Globus pallidus (tissue), 1 donor: ENCODE measurements at regions not wholly inside any gene's neighbourhood (a gene's known extent, or its start where the extent isn't known, plus 50 kb on each side); places are given as distances from the start of the nearest gene placed in this dataset.

Source experiments
- DNase-seq: peaks from one replicate; pipeline ENCODE4 v3.0.0-alpha.2; 2015; ENCODE audit warnings: low spot score

DNA sequence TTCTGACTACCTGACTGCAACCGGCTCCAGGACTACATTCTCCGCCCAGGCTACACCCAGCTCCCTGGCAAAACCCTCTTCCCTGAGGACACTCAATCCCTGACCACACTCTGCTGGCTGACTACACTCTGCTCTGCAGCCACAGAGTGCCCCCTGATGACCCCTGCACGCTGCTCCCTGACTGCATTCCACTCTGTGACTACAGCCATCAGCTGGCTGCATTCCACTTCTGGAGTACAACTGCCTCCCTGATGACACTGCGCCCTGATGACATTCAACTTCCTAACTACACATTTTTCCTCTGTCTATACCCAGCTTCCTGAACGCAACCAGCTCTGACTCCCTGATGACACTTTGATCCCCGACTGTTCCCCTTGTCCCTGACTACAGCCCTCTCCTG lies 71.3 kb upstream of the NRXN1 start:
- no peak for DNase-seq

DNA sequence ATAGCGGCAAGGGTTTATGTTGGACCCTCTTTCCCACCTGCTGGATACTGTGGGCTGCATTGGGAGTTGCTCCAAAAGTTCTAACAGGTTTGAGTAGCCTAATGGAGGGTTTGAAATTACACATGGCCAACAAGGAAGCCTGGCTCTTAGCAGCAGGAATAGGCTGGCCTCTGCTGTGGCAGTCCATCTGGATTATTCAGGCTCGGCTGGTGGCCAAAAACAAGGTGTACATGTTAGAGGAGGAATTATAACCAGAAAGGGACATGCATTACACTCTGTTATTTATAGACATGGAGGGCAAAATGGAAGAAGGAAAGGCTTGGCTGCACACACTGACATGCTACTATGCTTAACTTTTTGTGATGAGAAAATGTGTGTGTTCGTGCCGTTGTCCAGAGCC lies 61.1 kb upstream of the NRXN1 start:
- no peak for DNase-seq

DNA sequence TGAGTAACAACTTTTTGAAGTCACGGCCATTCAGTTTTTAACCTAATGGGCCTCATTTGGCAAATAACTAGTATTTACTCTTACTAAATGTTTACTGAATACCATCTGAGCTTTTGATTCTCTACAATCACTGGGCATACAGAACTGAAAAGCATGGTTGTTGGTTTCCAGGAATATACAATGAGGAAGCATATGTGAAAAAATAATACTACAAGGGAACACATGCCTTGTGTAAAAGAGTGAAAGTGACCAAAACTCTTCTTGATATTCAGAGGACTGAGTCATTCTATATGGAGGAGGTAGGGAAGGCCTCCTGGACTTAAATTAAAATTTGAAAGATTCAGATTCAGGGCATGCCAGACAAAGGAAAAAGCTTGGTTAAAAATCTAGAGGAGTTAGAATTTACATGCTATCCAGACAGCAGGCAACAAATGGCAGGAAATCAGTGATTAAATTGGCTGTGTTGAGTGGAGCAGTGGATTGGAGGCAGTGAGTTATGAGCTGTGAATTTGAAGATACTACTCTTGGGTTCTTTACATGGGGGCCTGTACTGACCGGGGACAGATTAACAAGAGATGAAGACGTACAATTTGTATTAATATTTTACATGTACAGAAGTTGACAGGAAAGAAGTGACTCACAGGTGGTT lies 53.6 kb upstream of the NRXN1 start:
- DNase-seq: no peak

DNA sequence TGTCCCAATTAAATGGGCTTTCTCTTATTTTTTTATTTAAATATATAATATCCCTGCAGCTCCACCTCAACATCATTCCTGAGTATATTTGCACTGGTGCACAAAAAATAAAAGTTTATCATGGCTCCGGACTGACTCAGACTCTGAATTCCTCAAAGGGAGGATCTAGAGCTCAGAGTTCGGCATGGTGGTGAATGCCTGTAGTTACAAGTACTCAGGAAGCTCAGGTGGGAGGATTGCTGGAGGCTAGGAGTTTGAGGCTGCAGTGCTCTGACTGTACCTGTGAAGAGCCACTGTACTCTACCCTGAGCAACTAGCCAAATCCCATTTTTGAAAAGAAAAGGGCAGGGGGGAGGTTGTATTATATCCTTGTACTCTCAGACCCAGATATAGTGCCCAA lies 52.8 kb upstream of the NRXN1 start:
- no peak for DNase-seq
